Type B pancreatic cell (in vitro differentiated cells): ENCODE measurements at regions not wholly inside any gene's neighbourhood (a gene's known extent, or its start where the extent isn't known, plus 50 kb on each side); places are given as distances from the start of the nearest gene placed in this dataset.

Source experiments
- DNase-seq: peaks from one replicate; pipeline ENCODE4 v3.0.0; 2021; ENCODE audit warnings: mixed read lengths; ENCODE audit not compliant: unreplicated experiment; ENCODE audit errors: extremely low spot score
- H3K27ac Mint-ChIP-seq: 2 replicates; pipeline ENCODE4 v1.8.0; 2021; ENCODE audit warnings: mild to moderate bottlenecking, mixed read lengths
- H3K27me3 Mint-ChIP-seq: 2 replicates; pipeline ENCODE4 v1.8.0; 2021; ENCODE audit warnings: mixed read lengths
- H3K36me3 Mint-ChIP-seq: 2 replicates; pipeline ENCODE4 v1.8.0; 2021; ENCODE audit warnings: mixed read lengths
- H3K4me1 Mint-ChIP-seq: one replicate; pipeline ENCODE4 v1.8.0; 2021; ENCODE audit warnings: mixed read lengths; ENCODE audit not compliant: unreplicated experiment
- H3K4me3 Mint-ChIP-seq: 2 replicates; pipeline ENCODE4 v1.8.0; 2021; ENCODE audit warnings: mild to moderate bottlenecking, mixed read lengths
- H3K9me3 Mint-ChIP-seq: 2 replicates; pipeline ENCODE4 v1.8.0; 2021; ENCODE audit warnings: mixed read lengths
- TF ChIP-seq, protein P1 (sequence below): fragments of 200-600 bp; sonication (generic); conservative IDR thresholded peaks from 2 replicates; pipeline ENCODE4 v1.5.0; 2021; ENCODE audit warnings: antibody characterized with exemption, mild to moderate bottlenecking

- TF ChIP-seq, protein P1, sequence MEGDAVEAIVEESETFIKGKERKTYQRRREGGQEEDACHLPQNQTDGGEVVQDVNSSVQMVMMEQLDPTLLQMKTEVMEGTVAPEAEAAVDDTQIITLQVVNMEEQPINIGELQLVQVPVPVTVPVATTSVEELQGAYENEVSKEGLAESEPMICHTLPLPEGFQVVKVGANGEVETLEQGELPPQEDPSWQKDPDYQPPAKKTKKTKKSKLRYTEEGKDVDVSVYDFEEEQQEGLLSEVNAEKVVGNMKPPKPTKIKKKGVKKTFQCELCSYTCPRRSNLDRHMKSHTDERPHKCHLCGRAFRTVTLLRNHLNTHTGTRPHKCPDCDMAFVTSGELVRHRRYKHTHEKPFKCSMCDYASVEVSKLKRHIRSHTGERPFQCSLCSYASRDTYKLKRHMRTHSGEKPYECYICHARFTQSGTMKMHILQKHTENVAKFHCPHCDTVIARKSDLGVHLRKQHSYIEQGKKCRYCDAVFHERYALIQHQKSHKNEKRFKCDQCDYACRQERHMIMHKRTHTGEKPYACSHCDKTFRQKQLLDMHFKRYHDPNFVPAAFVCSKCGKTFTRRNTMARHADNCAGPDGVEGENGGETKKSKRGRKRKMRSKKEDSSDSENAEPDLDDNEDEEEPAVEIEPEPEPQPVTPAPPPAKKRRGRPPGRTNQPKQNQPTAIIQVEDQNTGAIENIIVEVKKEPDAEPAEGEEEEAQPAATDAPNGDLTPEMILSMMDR, result no peak
- Mint-ChIP-seq H3K36me3 (no peaks in the 10 kb centered on the region), H3K27ac (no peak overlapping the region), H3K4me1 (no peaks in the 10 kb centered on the region), H3K4me3 (no peak overlapping the region), H3K27me3 (peaks cover 3% of the 10 kb centered on the region), H3K9me3 (no peaks in the 10 kb centered on the region)
- no peak for DNase-seq
Measured at GRCh38 chr3:137906985-137907649, 102.8 kb upstream of the CLDN18 start.

GRCh38 chr3:137924628-137925027, 85.3 kb upstream of the CLDN18 start:
- peaks cover 21% of the 10 kb centered on the region for H3K27me3 Mint-ChIP-seq
- no peak overlapping the region for H3K27ac Mint-ChIP-seq
- H3K9me3 Mint-ChIP-seq, result no peaks in the 10 kb centered on the region
- no peaks in the 10 kb centered on the region for H3K36me3 Mint-ChIP-seq
- no peaks in the 10 kb centered on the region for H3K4me1 Mint-ChIP-seq
- no peak overlapping the region for H3K4me3 Mint-ChIP-seq
- TF ChIP-seq, protein P1, result no peak
- DNase-seq, result no peak

- Mint-ChIP-seq H3K4me3 (no peak overlapping the region), H3K27ac (no peak overlapping the region)
Measured at GRCh38 chr3:137925080-137925479, 84.9 kb upstream of the CLDN18 start.

DNA sequence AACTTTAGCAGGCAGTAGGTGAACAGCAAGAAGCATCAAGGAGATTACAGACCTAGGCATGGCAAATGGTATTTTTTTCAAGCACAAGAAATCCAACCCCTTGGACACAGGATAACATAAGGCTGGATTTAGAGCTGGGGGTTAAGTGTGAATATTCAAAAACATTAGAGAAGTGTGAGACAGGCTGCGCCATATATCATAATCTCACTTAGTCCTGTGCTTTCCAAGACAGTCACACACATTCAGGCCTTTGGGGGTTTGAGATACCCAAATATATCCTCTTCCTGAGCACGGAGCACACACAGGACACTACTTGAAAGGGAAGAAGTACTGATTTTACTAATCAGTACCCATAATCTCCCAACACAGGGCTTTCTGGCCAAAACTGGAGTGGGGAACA, 83.0 kb upstream of the CLDN18 start:
- H3K9me3 Mint-ChIP-seq, result no peaks in the 10 kb centered on the region
- H3K4me3 Mint-ChIP-seq, result no peak overlapping the region
- H3K36me3 Mint-ChIP-seq, result no peaks in the 10 kb centered on the region
- TF ChIP-seq, protein P1, result no peak
- H3K27me3 Mint-ChIP-seq, result peaks cover 27% of the 10 kb centered on the region
- no peaks in the 10 kb centered on the region for H3K4me1 Mint-ChIP-seq
- no peak for DNase-seq
- no peak overlapping the region for H3K27ac Mint-ChIP-seq

More at GRCh38 chr3:137925080-137925479, 84.9 kb upstream of the CLDN18 start:
- H3K27me3 Mint-ChIP-seq, result peaks cover 16% of the 10 kb centered on the region
- TF ChIP-seq, protein P1, result no peak
- no peaks in the 10 kb centered on the region for H3K36me3 Mint-ChIP-seq
- no peaks in the 10 kb centered on the region for H3K4me1 Mint-ChIP-seq
- no peak for DNase-seq
- no peaks in the 10 kb centered on the region for H3K9me3 Mint-ChIP-seq

- H3K9me3 Mint-ChIP-seq, result no peaks in the 10 kb centered on the region
- H3K27ac Mint-ChIP-seq, result no peak overlapping the region
- no peaks in the 10 kb centered on the region for H3K36me3 Mint-ChIP-seq
- H3K4me3 Mint-ChIP-seq, result no peak overlapping the region
- no peak for DNase-seq
- no peaks in the 10 kb centered on the region for H3K4me1 Mint-ChIP-seq
- TF ChIP-seq, protein P1, result no peak
- peaks cover 47% of the 10 kb centered on the region for H3K27me3 Mint-ChIP-seq
Measured at GRCh38 chr3:137930976-137931375, 79.0 kb upstream of the CLDN18 start.
